H9 (cell line): ENCODE measurements at regions not wholly inside any gene's neighbourhood (a gene's known extent, or its start where the extent isn't known, plus 50 kb on each side); places are given as distances from the start of the nearest gene placed in this dataset.
"Not testable (repeated sequence)": the region's sequence is repeated elsewhere in the genome, so short reads cannot be mapped to it uniquely, and the experiment has no call there.

ENCODE experiments used
- DNase-seq: peaks from one replicate; pipeline ENCODE4 v3.0.0-alpha.2; 2017
- H2AFZ ChIP-seq: one replicate; pipeline ENCODE4 v1.6.1; 2013; ENCODE audit warnings: mild to moderate bottlenecking, low read length, control low read depth, moderate library complexity
- H2AK5ac ChIP-seq: 2 replicates; pipeline ENCODE4 v1.6.1; 2013; ENCODE audit warnings: low read length, control low read depth, mixed read lengths; ENCODE audit not compliant: insufficient read length
- H2BK120ac ChIP-seq: one replicate; pipeline ENCODE4 v1.6.1; 2013; ENCODE audit warnings: low read depth, mild to moderate bottlenecking, low read length, control low read depth, inconsistent platforms; ENCODE audit not compliant: poor library complexity, severe bottlenecking
- H2BK12ac ChIP-seq: 2 replicates; pipeline ENCODE4 v1.6.1; 2013; ENCODE audit warnings: low read length, control low read depth, mixed read lengths, low read depth; ENCODE audit not compliant: insufficient read length
- H2BK15ac ChIP-seq: 2 replicates; pipeline ENCODE4 v1.6.1; 2013; ENCODE audit warnings: low read depth, low read length, control low read depth
- H2BK20ac ChIP-seq: one replicate; pipeline ENCODE4 v1.6.1; 2013; ENCODE audit warnings: low read depth, mild to moderate bottlenecking, low read length, control low read depth, inconsistent platforms; ENCODE audit not compliant: poor library complexity, severe bottlenecking
- H2BK5ac ChIP-seq: 2 replicates; pipeline ENCODE4 v1.6.1; 2013; ENCODE audit warnings: low read length, control low read depth, mixed read lengths; ENCODE audit not compliant: insufficient read length
- H3K14ac ChIP-seq: 2 replicates; pipeline ENCODE4 v1.6.1; 2013; ENCODE audit warnings: low read length, control low read depth; ENCODE audit not compliant: insufficient read depth
- H3K18ac ChIP-seq: 2 replicates; pipeline ENCODE4 v1.6.1; 2013; ENCODE audit warnings: low read depth, mild to moderate bottlenecking, mixed read lengths, low read length, control low read depth; ENCODE audit not compliant: insufficient read length
- H3K23ac ChIP-seq: 2 replicates; pipeline ENCODE4 v1.6.1; 2013; ENCODE audit warnings: low read length, control low read depth, mixed read lengths, low read depth; ENCODE audit not compliant: insufficient read length
- H3K23me2 ChIP-seq: 2 replicates; pipeline ENCODE4 v1.6.1; 2013; ENCODE audit warnings: low read depth, mild to moderate bottlenecking, mixed read lengths, low read length, control low read depth; ENCODE audit not compliant: insufficient read length, poor library complexity, severe bottlenecking
- H3K27ac ChIP-seq: 2 replicates; pipeline ENCODE4 v1.5.1; 2013; ENCODE audit warnings: low read length, control low read depth, mixed read lengths, low read depth; ENCODE audit not compliant: insufficient read length
- H3K27me3 ChIP-seq: 2 replicates; pipeline ENCODE4 v1.6.1; 2013; ENCODE audit warnings: low read length, control low read depth, inconsistent platforms; ENCODE audit not compliant: insufficient read depth
- H3K4ac ChIP-seq: 2 replicates; pipeline ENCODE4 v1.6.1; 2013; ENCODE audit warnings: low read depth, mild to moderate bottlenecking, control low read depth, inconsistent platforms, low read length, moderate library complexity
- H3K4me1 ChIP-seq: 2 replicates; pipeline ENCODE4 v1.6.1; 2013; ENCODE audit warnings: low read length, control low read depth, inconsistent platforms; ENCODE audit not compliant: insufficient read depth
- H3K4me2 ChIP-seq: 2 replicates; pipeline ENCODE4 v1.6.1; 2013; ENCODE audit warnings: low read length, control low read depth, mixed read lengths; ENCODE audit not compliant: insufficient read length, insufficient read depth
- H3K56ac ChIP-seq: 2 replicates; pipeline ENCODE4 v1.6.1; 2013; ENCODE audit warnings: low read depth, mild to moderate bottlenecking, mixed read lengths, low read length, control low read depth; ENCODE audit not compliant: insufficient read length
- H3K79me1 ChIP-seq: 2 replicates; pipeline ENCODE4 v1.6.1; 2013; ENCODE audit warnings: low read depth, mild to moderate bottlenecking, moderate library complexity, low read length, control low read depth, inconsistent platforms; ENCODE audit not compliant: insufficient read depth, poor library complexity, severe bottlenecking
- H3K79me2 ChIP-seq: 2 replicates; pipeline ENCODE4 v1.6.1; 2013; ENCODE audit warnings: low read length, control low read depth, inconsistent platforms; ENCODE audit not compliant: insufficient read depth
- H3K9ac ChIP-seq: 2 replicates; pipeline ENCODE4 v1.6.1; 2013; ENCODE audit warnings: low read length, control low read depth, mixed read lengths; ENCODE audit not compliant: insufficient read length; ENCODE audit errors: extremely low read depth
- H3K9me3 ChIP-seq: one replicate; pipeline ENCODE4 v1.6.1; 2013; ENCODE audit warnings: low read depth, low read length, inconsistent platforms; ENCODE audit not compliant: control insufficient read depth
- H3T11ph ChIP-seq: one replicate; pipeline ENCODE4 v1.6.1; 2013; ENCODE audit warnings: mild to moderate bottlenecking, low read length, control low read depth, inconsistent platforms
- H4K20me1 ChIP-seq: one replicate; pipeline ENCODE4 v1.6.1; 2013; ENCODE audit not compliant: control insufficient read depth, insufficient read length, insufficient read depth
- H4K5ac ChIP-seq: 2 replicates; pipeline ENCODE4 v1.6.1; 2013; ENCODE audit warnings: low read depth, mild to moderate bottlenecking, mixed read lengths, low read length, control low read depth; ENCODE audit not compliant: insufficient read length
- H4K8ac ChIP-seq: replicated peaks from 2 replicates; pipeline ENCODE4 v1.6.1; 2013; ENCODE audit warnings: low read length, control low read depth, mixed read lengths, low read depth; ENCODE audit not compliant: insufficient read length
- H4K91ac ChIP-seq: 2 replicates; pipeline ENCODE4 v1.6.1; 2013; ENCODE audit warnings: low read depth, mild to moderate bottlenecking, moderate library complexity, mixed read lengths, low read length, control low read depth; ENCODE audit not compliant: insufficient read length
- H3K27ac Mint-ChIP-seq, 3 experiments: 2 replicates in 2 of 3; 3 replicates in 1 of 3; pipeline ENCODE4 v1.8.0; 2020 to 2021; ENCODE audit warnings: mixed read lengths in 3 of 3, mild to moderate bottlenecking in 1 of 3, moderate library complexity in 1 of 3
- H3K27me3 Mint-ChIP-seq: 2 replicates; pipeline ENCODE4 v1.8.0; 2021; ENCODE audit warnings: low read depth, mild to moderate bottlenecking, moderate library complexity, mixed read lengths
- H3K36me3 Mint-ChIP-seq, 3 experiments: 2 replicates in 2 of 3; 3 replicates in 1 of 3; pipeline ENCODE4 v1.8.0; 2020 to 2021; ENCODE audit warnings: low read depth in 3 of 3, mixed read lengths in 3 of 3; ENCODE audit not compliant: insufficient read depth in 1 of 3
- H3K4me1 Mint-ChIP-seq, 2 experiments: 2 replicates each; pipeline ENCODE4 v1.8.0; 2020; ENCODE audit warnings: mixed read lengths in 2 of 2
- H3K4me3 Mint-ChIP-seq, 2 experiments: 2 replicates in 1 of 2; 3 replicates in 1 of 2; pipeline ENCODE4 v1.8.0; 2020 to 2021; ENCODE audit warnings: mild to moderate bottlenecking in 2 of 2, mixed read lengths in 2 of 2, moderate library complexity in 1 of 2
- H3K9me3 Mint-ChIP-seq, 2 experiments: 2 replicates in 1 of 2; 3 replicates in 1 of 2; pipeline ENCODE4 v1.8.0; 2020; ENCODE audit warnings: mild to moderate bottlenecking in 2 of 2, mixed read lengths in 2 of 2, moderate library complexity in 1 of 2
- WGBS: extraction: QIAGEN DNeasy Blood & Tissue Kit; methylation state at CpG from one replicate; pipeline ENCODE4 v1.1.7; 2013; ENCODE audit warnings: missing lambda C conversion rate, low lambda C conversion rate, mixed read lengths; ENCODE audit not compliant: insufficient read length; ENCODE audit errors: extremely low coverage; 5-methylcytosine and 5-hydroxymethylcytosine counted together

GRCh38 chr3:101922151-101922725 is 72.9 kb downstream of the NFKBIZ start:
- H3K23ac ChIP-seq, H2AK5ac ChIP-seq, H4K8ac ChIP-seq, H3K79me1 ChIP-seq, H3K9me3 ChIP-seq, H3K27ac ChIP-seq, H2BK12ac ChIP-seq, H3K4ac ChIP-seq, H3K79me2 ChIP-seq, H2AFZ ChIP-seq, H3K23me2 ChIP-seq, H3K18ac ChIP-seq, H2BK20ac ChIP-seq, H3K14ac ChIP-seq, H3K4me2 ChIP-seq, H3K4me3 Mint-ChIP-seq, H3K27me3 ChIP-seq, H2BK120ac ChIP-seq, DNase-seq, H4K20me1 ChIP-seq, H4K5ac ChIP-seq, H3K36me3 Mint-ChIP-seq, H3K9me3 Mint-ChIP-seq, H3K27ac Mint-ChIP-seq, H3K56ac ChIP-seq, H3T11ph ChIP-seq, H4K91ac ChIP-seq, H2BK5ac ChIP-seq, H3K4me1 ChIP-seq, H2BK15ac ChIP-seq, H3K9ac ChIP-seq, H3K27me3 Mint-ChIP-seq: not testable (repeated sequence)
- H3K4me1 Mint-ChIP-seq = peaks cover 16 to 18% of the 10 kb centered on the region in 2 experiments
- no CpG with 5 or more reads among the region's 3 CpGs for WGBS

- not testable (repeated sequence) for H3K9me3 Mint-ChIP-seq, H4K8ac ChIP-seq, H4K91ac ChIP-seq, H2AK5ac ChIP-seq, H3K27me3 ChIP-seq, H2BK15ac ChIP-seq, H3K4me2 ChIP-seq, H3K14ac ChIP-seq, H3T11ph ChIP-seq, H2BK12ac ChIP-seq, H3K79me2 ChIP-seq, H2BK20ac ChIP-seq, H3K9ac ChIP-seq, H3K27ac Mint-ChIP-seq, H2AFZ ChIP-seq, H4K20me1 ChIP-seq, H3K79me1 ChIP-seq, H3K9me3 ChIP-seq, H3K36me3 Mint-ChIP-seq, H4K5ac ChIP-seq, H3K27me3 Mint-ChIP-seq, H3K18ac ChIP-seq, H3K4ac ChIP-seq, H3K56ac ChIP-seq, H3K23me2 ChIP-seq, H2BK120ac ChIP-seq, H3K27ac ChIP-seq, H3K4me1 ChIP-seq, H2BK5ac ChIP-seq, DNase-seq, H3K23ac ChIP-seq, H3K4me3 Mint-ChIP-seq
- peaks cover 16 to 18% of the 10 kb centered on the region in 2 experiments for H3K4me1 Mint-ChIP-seq
- WGBS = no CpG with 5 or more reads among the region's 2 CpGs
Measured at GRCh38 chr3:101924621-101925020, 75.3 kb downstream of the NFKBIZ start.
